A549 (cell line): ENCODE measurements at regions not wholly inside any gene's neighbourhood (a gene's known extent, or its start where the extent isn't known, plus 50 kb on each side); places are given as distances from the start of the nearest gene placed in this dataset.
A peak's percentile ranks its signal among the peaks of the same experiment; 100 is the strongest.

ENCODE experiments used
- FOSB ChIP-seq: fragments of 250-450 bp; sonication (Bioruptor Pico); IDR thresholded peaks from 2 replicates; pipeline ENCODE4 v1.5.0; 2020; ENCODE audit warnings: mild to moderate bottlenecking, moderate library complexity
- HOXA7 ChIP-seq: fragments of 250-450 bp; sonication (Bioruptor Pico); IDR thresholded peaks from 2 replicates; pipeline ENCODE4 v1.5.0; 2020; ENCODE audit warnings: mild to moderate bottlenecking, moderate library complexity
- POLR2A ChIP-seq: IDR thresholded peaks from 2 replicates; pipeline ENCODE4 v1.6.1; 2012; ENCODE audit warnings: mild to moderate bottlenecking, low read length
- TF ChIP-seq, protein P1 (sequence below): fragments of 150-350 bp; IDR thresholded peaks from 2 replicates; pipeline ENCODE4 v1.6.1; 2014; ENCODE audit warnings: low read depth, mild to moderate bottlenecking, low read length
- TF ChIP-seq, protein P2 (sequence below): IDR thresholded peaks from 2 replicates; pipeline ENCODE4 v1.6.1; 2012

DNA sequence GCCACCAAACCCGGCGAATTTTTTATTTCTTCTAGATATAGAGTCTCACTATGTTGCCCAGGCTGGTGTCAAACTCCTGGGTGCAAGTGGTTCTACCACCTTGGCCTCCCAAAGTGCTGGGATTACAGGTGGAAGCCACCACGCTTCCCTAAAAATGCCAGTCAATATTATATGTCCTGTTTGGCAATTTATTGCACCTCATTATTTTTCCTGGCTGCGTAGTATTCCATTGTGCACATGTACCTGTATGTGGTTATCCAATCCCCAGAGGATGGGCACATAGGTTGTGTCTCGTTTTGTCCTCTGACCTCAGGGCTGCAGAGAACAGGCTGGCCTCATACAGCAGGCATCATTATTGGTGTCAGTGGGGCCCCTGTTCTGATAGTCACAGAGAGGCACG is 181.7 kb downstream of the C9orf50 start:
- TF ChIP-seq FOSB (CRISPR knock-in tag), result no peak
- TF ChIP-seq HOXA7 (CRISPR knock-in tag), result no peak
- TF ChIP-seq POLR2A, result no peak
- TF ChIP-seq, protein P1, sequence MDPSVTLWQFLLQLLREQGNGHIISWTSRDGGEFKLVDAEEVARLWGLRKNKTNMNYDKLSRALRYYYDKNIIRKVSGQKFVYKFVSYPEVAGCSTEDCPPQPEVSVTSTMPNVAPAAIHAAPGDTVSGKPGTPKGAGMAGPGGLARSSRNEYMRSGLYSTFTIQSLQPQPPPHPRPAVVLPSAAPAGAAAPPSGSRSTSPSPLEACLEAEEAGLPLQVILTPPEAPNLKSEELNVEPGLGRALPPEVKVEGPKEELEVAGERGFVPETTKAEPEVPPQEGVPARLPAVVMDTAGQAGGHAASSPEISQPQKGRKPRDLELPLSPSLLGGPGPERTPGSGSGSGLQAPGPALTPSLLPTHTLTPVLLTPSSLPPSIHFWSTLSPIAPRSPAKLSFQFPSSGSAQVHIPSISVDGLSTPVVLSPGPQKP, result no peak
- TF ChIP-seq, protein P2, sequence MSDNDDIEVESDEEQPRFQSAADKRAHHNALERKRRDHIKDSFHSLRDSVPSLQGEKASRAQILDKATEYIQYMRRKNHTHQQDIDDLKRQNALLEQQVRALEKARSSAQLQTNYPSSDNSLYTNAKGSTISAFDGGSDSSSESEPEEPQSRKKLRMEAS, result peak; percentile 29; the same call in 1 of the 2 replicates
